ENCODE measurements at regions not wholly inside any gene's neighbourhood (a gene's known extent, or its start where the extent isn't known, plus 50 kb on each side); places are given as distances from the start of the nearest gene placed in this dataset.

DNA sequence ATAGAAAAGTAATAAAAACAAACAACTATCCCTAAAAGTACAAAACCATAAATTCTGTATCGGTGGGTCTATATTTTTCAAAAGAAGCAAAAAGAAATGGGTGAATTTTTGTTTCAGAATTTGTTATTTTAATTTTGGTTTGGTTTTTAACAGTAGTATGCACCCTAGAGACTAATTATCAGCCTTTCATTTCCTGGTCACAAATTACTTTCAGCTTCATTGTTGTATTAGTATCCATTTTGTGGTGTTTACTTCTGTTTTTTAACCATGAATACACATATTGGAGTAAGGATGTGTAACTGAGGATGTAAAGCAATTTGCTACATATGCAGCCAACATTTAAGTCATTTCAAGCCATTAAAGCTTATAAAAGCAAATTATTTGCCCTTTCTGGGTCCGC lies 97.8 kb downstream of the LUZP4 start:
- TF ChIP-seq, protein P1, sequence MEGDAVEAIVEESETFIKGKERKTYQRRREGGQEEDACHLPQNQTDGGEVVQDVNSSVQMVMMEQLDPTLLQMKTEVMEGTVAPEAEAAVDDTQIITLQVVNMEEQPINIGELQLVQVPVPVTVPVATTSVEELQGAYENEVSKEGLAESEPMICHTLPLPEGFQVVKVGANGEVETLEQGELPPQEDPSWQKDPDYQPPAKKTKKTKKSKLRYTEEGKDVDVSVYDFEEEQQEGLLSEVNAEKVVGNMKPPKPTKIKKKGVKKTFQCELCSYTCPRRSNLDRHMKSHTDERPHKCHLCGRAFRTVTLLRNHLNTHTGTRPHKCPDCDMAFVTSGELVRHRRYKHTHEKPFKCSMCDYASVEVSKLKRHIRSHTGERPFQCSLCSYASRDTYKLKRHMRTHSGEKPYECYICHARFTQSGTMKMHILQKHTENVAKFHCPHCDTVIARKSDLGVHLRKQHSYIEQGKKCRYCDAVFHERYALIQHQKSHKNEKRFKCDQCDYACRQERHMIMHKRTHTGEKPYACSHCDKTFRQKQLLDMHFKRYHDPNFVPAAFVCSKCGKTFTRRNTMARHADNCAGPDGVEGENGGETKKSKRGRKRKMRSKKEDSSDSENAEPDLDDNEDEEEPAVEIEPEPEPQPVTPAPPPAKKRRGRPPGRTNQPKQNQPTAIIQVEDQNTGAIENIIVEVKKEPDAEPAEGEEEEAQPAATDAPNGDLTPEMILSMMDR (IDR thresholded peaks at IDR 0.05), result no peak
- TF ChIP-seq POLR2A (IDR thresholded peaks at IDR 0.05) (no peak), POLR2AphosphoS5 (IDR thresholded peaks at IDR 0.05) (no peak)

Measured in upper lobe of left lung (tissue), 4 donors.